Osteoblast (primary cell): ENCODE measurements at regions not wholly inside any gene's neighbourhood (a gene's known extent, or its start where the extent isn't known, plus 50 kb on each side); places are given as distances from the start of the nearest gene placed in this dataset.

ENCODE experiments used
- DNase-seq: peaks from one replicate; pipeline ENCODE4 v3.0.0; 2011; ENCODE audit warnings: low spot score, mixed read lengths; ENCODE audit not compliant: insufficient read length; ENCODE audit errors: missing footprints
- H2AFZ ChIP-seq: 2 replicates; pipeline ENCODE4 v1.6.0; 2011; ENCODE audit warnings: mild to moderate bottlenecking, low read length
- H3K27ac ChIP-seq: 2 replicates; pipeline ENCODE4 v1.5.1; 2011; ENCODE audit warnings: mild to moderate bottlenecking, low read depth, low read length, moderate library complexity
- H3K27me3 ChIP-seq: 2 replicates; pipeline ENCODE4 v1.6.0; 2012; ENCODE audit warnings: mild to moderate bottlenecking, control low read depth, inconsistent platforms, low read length, moderate library complexity; ENCODE audit not compliant: insufficient read depth
- H3K36me3 ChIP-seq: 2 replicates; pipeline ENCODE4 v1.5.1; 2011; ENCODE audit warnings: mild to moderate bottlenecking, low read length, control low read depth, moderate library complexity; ENCODE audit not compliant: insufficient read depth
- H3K4me1 ChIP-seq: 2 replicates; pipeline ENCODE4 v1.5.1; 2011; ENCODE audit warnings: mild to moderate bottlenecking, low read length, control low read depth, moderate library complexity; ENCODE audit not compliant: insufficient read depth
- H3K4me2 ChIP-seq: 2 replicates; pipeline ENCODE4 v1.6.0; 2011; ENCODE audit warnings: mild to moderate bottlenecking, low read length; ENCODE audit not compliant: insufficient read depth
- H3K4me3 ChIP-seq: fragments of 200-600 bp; sonication (generic); 3 replicates; pipeline ENCODE4 v1.5.1; 2012; ENCODE audit warnings: mild to moderate bottlenecking, low read length, inconsistent platforms; ENCODE audit not compliant: insufficient read depth
- H3K79me2 ChIP-seq: 2 replicates; pipeline ENCODE4 v1.6.0; 2012; ENCODE audit warnings: mild to moderate bottlenecking, low read length, control low read depth, inconsistent platforms; ENCODE audit not compliant: insufficient read depth
- H3K9me3 ChIP-seq: 2 replicates; pipeline ENCODE4 v1.5.1; 2011; ENCODE audit warnings: low read depth, low read length, control low read depth
- H4K20me1 ChIP-seq: 2 replicates; pipeline ENCODE4 v1.6.0; 2012; ENCODE audit warnings: mild to moderate bottlenecking, low read length, control low read depth; ENCODE audit not compliant: insufficient read depth
- CTCF ChIP-seq: IDR thresholded peaks from 2 replicates; pipeline ENCODE4 v1.5.1; 2011; ENCODE audit warnings: mild to moderate bottlenecking, low read depth, low read length, moderate library complexity; ENCODE audit errors: extremely low read depth

- H4K20me1 ChIP-seq, result no peaks in the 10 kb centered on the region
- H3K27me3 ChIP-seq, result no peaks in the 10 kb centered on the region
- no peak overlapping the region for H3K4me2 ChIP-seq
- H3K4me1 ChIP-seq, result no peaks in the 10 kb centered on the region
- DNase-seq, result no peak
- no peak for TF ChIP-seq CTCF
- H3K4me3 ChIP-seq, result no peak overlapping the region
- H3K27ac ChIP-seq, result no peak overlapping the region
- H2AFZ ChIP-seq, result no peak overlapping the region
- no peaks in the 10 kb centered on the region for H3K36me3 ChIP-seq
- no peaks in the 10 kb centered on the region for H3K79me2 ChIP-seq
- H3K9me3 ChIP-seq, result no peaks in the 10 kb centered on the region
These were observed 139.1 kb upstream of the PAQR3 start for GRCh38 chr4:79078339-79078738.

- Histone ChIP-seq H4K20me1 (no peaks in the 10 kb centered on the region), H3K79me2 (no peaks in the 10 kb centered on the region), H2AFZ (no peak overlapping the region), H3K4me1 (no peaks in the 10 kb centered on the region), H3K27me3 (no peaks in the 10 kb centered on the region), H3K4me2 (no peak overlapping the region), H3K27ac (no peak overlapping the region), H3K9me3 (no peaks in the 10 kb centered on the region), H3K36me3 (no peaks in the 10 kb centered on the region), H3K4me3 (no peak overlapping the region)
- no peak for TF ChIP-seq CTCF
- DNase-seq, result no peak
These were observed 134.8 kb upstream of the PAQR3 start for GRCh38 chr4:79074040-79074439.

- H3K4me3 ChIP-seq, result no peak overlapping the region
- H4K20me1 ChIP-seq, result no peaks in the 10 kb centered on the region
- no peaks in the 10 kb centered on the region for H3K4me1 ChIP-seq
- no peaks in the 10 kb centered on the region for H3K27me3 ChIP-seq
- no peak overlapping the region for H3K4me2 ChIP-seq
- no peak for DNase-seq
- H3K36me3 ChIP-seq, result no peaks in the 10 kb centered on the region
- no peak overlapping the region for H3K27ac ChIP-seq
- H3K9me3 ChIP-seq, result no peaks in the 10 kb centered on the region
- H2AFZ ChIP-seq, result no peak overlapping the region
- no peaks in the 10 kb centered on the region for H3K79me2 ChIP-seq
- TF ChIP-seq CTCF, result no peak
These were observed 134.2 kb upstream of the PAQR3 start for GRCh38 chr4:79073471-79073870.

- Histone ChIP-seq H2AFZ (no peak overlapping the region), H3K9me3 (no peaks in the 10 kb centered on the region), H3K4me3 (no peak overlapping the region), H3K79me2 (no peaks in the 10 kb centered on the region), H3K27me3 (no peaks in the 10 kb centered on the region), H3K36me3 (no peaks in the 10 kb centered on the region), H3K4me1 (no peaks in the 10 kb centered on the region), H3K27ac (no peak overlapping the region), H4K20me1 (no peaks in the 10 kb centered on the region), H3K4me2 (no peak overlapping the region)
- TF ChIP-seq CTCF, result no peak
- DNase-seq, result no peak
These were observed 126.0 kb upstream of the PAQR3 start for GRCh38 chr4:79065262-79065661.
